Smooth muscle cell of the brain vasculature (primary cell): ENCODE measurements at regions not wholly inside any gene's neighbourhood (a gene's known extent, or its start where the extent isn't known, plus 50 kb on each side); places are given as distances from the start of the nearest gene placed in this dataset.
"Not testable (repeated sequence)": the region's sequence is repeated elsewhere in the genome, so short reads cannot be mapped to it uniquely, and the experiment has no call there.

Source experiments
- DNase-seq: peaks from one replicate; pipeline ENCODE4 v3.0.0-alpha.2; 2012; ENCODE audit warnings: low read depth, low spot score

DNA sequence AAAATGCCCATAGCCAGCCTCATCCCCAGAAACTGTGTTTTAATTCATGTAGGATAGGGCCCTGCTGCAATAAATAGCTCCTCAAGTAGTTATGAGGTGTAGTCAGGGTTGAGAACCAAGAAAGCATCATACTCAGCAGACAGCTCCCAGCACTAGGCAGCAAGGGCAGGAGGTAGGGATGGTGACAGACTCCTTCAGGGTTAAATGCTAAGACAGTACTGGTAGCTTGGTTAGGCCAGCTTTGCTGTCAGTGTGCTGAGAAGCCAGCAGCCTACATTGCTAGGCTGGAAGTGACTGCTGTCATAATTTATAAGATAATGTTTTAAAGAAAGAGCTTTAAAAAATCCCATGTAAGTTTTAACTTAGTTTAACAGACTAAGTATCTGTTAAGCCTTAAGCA lies 113.9 kb upstream of the IMMP2L start:
- DNase-seq: no peak

DNA sequence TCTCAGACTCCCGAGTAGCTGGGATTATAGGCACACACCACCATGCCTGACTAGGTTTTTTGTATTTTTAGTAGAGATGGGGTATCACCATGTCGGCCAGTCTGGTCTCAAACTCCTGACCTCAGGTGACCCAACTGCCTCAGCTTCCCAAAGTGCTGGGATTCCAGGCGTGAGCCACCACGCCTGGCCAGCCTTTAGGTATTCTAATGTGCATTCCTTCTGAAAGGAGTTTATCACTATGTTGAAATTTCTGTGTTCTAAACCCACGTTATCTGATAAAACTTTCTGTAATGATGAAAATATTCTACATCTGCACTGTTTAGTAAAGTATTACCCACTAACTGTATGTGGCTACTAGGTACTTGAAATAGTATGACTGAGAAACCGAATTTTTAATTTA lies 110.6 kb upstream of the IMMP2L start:
- DNase-seq: no peak

DNA sequence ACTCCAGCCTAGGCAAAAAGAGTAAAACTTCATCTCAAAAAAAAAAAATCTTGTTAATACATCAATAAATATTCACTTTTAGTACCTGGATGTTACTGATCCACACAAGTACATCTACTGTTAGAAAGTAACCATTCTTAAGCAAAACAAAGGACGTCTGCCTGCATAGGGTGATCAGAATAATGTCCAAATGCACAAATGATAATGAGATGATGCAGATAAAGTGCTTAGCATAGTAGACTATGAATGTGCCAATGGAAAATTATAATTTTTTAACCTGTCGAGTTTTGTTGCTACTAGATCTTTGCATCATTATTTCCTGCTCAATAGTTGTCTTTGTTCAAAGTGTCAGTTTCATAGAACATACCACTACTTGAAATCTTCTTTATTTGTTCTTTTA lies 109.6 kb upstream of the IMMP2L start:
- DNase-seq: no peak

DNA sequence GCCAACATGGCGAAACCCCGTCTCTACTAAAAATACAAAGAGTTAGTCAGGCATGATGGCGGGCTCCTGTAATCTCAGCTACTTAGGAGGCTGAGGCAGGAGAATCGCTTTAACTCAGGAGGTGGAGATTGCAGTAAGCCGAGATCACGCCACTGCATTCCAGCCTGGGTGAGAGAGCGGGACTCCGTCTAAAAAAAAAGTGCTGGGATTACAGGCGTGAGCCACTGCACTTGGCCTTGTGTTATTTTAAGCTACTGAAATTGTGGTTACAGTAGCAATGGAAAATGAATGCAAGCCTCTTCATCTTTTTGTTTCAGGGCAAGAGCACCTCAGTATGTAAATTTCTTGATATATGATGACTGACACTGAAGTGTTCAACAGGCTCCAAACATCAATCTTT lies 106.4 kb upstream of the IMMP2L start:
- DNase-seq: no peak

DNA sequence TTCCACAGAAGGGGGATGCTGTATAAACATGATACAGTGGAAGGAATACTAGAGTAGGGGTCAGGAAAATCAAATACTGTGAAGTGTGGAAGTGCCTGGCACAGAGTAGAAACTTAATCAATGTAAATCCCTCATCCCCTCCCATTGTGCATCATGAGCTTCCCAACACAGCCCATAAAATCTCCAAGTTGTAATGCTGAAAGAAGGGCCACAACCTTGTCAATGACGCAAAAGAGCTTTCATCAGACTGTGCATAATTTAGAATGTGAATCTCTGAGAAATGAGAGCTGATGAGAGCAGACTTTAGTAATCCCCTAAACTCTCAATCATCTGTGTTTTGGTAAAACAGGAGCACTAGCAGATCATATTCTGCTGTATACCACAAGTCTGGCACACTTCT lies 105.2 kb upstream of the IMMP2L start:
- DNase-seq: no peak

DNA sequence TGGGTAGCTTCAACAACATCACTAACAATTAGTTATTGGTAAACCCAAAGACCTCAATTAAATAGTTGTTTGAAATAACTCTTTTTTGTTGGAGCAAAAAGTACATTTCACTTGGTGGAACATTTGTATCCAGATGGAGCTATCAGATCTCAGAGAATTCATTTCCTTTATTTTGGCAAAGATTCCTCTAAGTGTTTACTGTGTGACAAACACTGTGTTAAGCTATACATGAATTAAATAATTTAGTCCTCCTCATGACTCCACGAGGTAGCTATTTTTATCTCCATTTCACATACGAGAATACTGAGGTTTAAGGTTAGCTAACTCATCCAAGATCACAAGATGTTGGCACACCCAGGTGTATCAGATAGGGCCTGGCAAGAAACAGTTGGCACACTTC lies 104.0 kb upstream of the IMMP2L start:
- DNase-seq: no peak

DNA sequence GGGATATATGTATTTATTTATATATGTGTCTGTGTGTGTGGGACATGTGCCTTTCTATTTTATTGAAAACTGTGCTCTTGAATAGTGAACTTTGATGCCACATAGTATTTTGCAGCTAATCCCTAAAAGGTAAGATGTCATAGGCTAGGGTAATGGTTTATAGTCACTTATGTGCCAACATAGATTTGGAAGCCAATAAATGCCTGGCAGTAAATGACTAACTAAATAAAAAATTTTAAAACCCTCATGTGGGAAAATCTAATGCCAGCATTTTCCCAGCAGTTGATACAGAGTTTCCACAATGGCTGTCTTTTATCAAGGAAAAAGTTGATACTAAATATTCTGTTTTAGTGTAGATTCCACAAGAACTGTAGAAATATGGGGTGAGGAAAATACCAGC lies 101.5 kb upstream of the IMMP2L start:
- no peak for DNase-seq

DNA sequence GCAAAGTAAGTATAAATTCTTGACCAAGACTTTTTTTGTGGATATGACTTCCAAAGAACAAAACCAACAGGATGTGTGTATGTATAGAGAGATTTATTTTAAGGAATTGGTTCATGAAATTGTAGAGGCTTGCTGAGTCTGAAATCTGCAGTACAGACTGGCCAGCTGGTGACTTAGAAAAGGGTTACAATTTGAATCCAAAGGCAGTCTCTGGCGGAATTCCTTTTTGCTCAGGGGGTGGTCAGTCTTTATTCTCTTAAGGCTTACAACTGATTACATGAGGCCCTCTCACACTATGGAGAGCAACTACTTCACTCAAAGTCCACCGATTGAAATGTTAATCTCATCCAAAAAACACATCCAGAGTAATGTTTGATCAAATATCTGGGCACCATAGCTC lies 100.1 kb upstream of the IMMP2L start:
- DNase-seq: no peak

DNA sequence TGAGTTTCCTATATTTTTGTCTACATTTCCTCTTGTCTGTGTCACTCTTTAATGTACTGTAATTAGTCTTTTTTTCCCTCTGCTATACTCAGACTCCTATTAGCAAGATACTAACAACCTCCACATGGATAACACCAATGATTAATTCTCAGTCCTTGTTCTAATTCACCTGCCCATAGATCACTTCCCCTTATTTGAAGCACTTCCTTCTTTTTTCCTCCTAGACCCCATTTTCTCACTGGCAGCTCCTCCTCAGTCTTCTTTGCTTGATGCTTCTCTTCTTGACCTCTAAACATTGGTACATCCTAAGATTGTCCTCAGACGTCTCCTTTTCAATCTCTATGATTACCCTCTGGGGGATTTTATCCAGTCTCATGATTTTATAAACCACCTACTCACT lies 98.2 kb upstream of the IMMP2L start:
- no peak for DNase-seq

DNA sequence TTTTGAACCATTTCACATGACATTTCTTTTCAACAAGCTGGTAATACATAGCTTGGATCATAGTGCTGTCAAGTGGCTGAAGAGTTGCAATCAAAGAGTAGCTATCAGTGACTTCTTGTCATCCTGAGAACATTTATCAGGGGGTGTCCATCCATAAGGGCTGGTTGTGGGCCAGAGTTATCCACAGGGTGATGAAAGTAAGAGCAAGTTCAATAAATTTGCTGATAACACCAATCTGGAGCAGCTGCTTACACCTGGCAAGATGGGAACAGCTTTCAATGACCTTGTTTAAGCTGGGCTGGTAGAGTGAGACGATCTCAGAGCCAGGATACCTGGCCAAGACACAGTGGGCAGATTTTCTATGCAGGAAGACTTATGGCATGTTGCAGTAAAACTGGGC lies 96.3 kb upstream of the IMMP2L start:
- no peak for DNase-seq

DNA sequence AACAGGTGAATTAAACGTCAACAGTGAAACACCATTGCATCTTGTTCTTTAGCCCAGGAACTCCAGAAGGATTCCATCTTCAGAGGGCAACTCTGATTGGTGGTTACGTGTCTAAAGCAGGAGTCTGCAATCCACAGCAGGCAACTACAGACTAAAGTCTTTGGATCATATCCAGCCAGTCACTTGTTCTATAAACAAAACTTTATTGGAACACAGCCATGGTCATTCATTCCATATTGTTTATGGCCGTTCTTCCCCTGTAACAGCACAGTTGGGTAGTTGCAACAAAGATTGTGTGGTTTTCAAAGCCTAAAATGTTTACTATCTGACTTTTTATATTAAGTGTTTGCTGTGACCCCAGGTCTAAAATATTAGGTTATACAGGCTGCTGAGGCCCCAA lies 94.7 kb upstream of the IMMP2L start:
- no peak for DNase-seq

DNA sequence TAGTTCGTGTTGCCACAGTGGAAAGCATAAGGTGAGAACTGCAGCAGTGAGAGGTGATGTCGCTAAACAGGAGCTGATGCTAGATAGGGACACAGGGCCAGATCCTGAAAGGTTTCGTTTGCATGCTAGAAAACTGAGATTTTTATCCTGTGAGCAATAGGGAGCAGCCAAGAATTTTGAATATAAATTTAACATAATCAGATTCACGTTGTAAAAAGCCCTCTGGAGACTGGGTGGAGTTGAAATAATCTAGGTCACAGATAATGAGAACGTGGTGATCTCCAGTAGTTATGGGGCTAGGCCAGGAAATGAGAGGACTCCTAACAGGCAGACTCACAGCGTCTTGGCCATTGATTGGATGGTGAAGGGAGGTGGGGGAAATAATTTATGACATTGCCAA lies 92.1 kb upstream of the IMMP2L start:
- DNase-seq: no peak

DNA sequence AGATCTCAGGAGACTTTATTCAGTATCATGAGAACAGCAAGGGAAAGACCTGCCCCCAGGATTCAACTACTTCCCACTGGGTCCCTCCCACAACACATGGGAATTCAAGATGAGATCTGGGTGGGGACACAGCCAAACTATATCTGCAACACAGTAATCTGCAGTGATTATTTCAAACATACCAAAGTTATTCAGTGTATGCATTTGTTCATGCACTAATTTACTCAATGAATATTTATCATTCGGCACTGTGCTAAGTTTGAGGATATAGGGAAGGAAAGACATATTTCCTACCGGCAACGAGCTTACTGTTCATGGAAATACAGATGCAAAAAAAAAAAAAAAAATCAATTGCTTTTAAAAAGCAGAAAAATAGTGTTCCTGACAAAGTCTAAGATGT lies 91.6 kb upstream of the IMMP2L start:
- DNase-seq: no peak

DNA sequence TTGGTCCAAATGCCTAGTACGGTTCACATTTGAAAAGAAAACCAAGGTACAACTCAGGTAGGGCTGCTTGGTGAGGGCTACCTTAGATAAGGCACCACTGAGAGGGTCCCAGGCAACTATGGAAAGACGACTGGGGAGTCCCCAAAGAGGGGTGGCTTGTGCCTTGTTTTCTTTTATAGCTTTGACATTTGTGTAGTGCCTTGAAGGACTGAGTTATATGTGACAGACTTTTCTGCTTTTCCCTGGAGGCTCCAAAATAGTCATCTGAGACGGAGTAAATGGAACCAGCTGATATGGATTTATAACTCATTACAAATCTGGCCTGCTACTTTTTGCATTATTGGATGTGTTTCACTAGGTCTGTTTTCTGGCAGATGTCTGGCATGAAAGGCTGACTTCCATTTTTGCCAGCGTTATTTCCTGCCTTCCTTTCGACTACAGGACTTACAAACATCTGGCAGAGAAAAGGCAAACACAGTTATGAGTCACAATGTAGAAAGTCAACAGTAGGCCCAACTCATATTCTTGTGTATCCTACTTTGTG lies 88.2 kb upstream of the IMMP2L start:
- peak; percentile 6 for DNase-seq

DNA sequence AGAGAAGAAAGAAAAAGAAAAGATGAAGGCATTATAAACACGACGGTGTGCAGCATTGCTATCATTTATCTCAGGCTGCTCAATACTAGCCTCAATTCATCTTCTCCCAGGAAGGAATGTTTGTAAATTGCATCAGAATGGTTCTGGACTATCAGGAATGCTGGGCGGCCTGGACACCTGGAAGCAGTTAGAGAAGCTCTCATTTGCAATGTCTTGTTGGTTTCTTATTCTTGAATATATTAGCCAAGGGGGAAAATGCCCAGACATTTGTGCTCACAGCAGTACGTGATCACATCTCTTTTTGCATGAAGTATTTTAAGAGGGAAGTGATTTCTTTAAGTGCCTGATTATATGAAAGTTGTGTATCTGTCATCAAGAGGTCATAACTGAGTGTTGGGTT lies 85.6 kb upstream of the IMMP2L start:
- no peak for DNase-seq

DNA sequence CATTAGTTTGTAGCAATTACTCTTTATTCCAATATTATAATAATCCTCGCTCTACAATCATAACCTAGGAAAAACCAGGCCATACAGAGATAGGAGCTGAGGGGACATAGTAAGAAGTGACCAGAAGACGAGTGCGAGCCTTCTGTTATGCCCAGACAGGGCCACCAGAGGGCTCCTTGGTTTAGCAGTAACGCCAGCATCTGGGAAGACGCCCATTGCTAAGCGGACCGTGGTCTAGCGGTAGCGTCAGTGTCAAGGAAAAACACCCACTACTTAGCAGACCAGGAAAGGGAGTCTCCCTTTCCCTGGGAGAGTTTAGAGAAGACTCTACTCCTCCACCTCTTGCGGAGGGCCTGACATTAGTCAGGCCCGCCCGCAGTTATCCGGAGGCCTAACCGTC lies 82.3 kb upstream of the IMMP2L start:
- not testable (repeated sequence) for DNase-seq

DNA sequence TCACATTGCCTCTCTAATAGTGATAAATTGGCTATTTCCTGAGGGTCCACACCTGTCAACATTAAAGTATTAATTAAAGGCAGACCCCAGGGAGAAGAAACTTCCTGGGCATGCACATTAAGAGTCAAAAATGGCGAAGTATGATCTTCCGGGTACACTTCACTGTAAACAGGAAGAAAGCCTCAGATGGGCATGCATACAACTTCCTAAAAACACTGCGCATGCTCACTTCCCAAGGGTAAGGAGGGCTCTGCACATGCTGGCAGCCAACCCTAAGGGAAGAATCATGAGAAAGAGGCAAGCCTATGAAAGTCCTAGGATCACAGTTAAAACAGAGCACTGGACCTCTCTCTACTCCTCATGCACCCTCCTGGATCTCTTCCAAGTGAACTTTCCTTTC lies 80.1 kb upstream of the IMMP2L start:
- no peak for DNase-seq

DNA sequence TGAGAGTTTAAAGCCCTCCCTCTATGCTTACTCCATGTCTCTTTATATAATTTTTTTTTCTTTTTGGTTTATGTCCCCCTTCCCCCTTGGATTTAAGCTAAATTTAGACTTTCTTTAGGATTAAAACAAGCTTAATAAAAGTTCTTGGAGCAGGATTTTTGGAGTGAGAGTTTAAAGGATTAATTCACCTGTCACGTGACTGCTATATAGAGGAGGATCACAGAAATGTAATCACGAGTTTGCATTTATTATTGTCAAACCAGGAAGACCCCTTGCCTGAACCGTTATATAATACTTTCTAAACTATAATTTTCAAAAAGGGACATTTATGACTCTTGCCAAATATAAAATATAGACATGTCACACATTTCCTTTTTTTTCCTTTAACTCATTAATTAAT lies 78.1 kb upstream of the IMMP2L start:
- no peak for DNase-seq

DNA sequence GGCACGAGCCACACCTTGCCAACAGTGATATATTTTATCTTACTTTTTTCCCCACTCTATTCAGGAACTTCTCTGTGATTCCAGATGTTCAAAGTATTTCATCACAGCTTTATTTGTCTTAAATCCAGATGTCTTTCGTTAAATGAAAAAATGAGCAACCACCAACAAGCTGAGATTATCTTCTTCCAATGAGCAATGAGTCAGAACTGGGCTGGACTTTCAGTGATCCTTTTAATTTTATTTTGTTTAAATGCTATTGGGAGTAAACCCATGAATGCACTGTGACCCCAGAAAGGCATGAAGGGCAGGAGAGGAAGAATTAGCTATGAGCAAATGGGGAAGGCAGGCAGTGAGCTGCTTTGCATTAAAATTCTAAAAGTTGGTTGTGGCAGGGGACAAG lies 77.6 kb upstream of the IMMP2L start:
- no peak for DNase-seq

DNA sequence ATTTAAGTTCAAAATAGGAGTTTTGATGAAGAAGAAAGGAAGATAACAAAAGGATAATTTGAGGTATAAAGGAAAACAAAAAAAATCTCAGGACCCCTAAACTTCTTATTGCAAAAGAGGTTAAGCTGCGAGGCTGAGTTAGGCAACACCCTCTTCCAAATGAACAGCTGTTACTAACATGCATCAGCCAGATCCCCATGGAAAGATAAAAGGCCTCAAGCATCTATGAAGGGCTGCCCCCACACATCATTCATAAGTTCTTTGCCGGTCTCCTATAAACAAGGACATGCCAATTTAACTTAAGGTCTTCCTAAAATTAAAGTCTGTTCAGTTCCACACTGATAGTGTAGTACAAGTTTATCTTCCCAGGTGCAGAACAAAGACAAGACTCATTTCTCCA lies 75.8 kb upstream of the IMMP2L start:
- no peak for DNase-seq

DNA sequence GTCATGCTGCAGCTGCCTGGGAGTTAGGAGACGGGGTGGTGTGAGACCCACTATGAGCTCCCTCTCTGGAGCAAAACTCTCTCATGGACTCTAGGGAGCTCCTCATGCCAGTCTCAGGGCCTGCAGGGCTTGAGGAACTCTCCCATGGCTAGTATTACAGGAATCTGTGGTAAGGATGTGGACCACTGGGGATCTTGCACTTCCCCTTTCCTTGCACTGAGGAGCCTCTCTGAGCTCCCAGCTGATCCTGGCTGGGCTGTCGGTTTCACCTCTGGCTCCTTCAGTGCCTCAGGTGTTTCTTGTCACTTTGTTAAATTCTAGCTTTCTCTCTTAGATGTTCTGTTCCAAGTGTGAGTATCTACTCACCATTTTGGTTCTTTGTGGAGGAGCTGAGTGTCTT lies 71.6 kb upstream of the IMMP2L start:
- DNase-seq: no peak

DNA sequence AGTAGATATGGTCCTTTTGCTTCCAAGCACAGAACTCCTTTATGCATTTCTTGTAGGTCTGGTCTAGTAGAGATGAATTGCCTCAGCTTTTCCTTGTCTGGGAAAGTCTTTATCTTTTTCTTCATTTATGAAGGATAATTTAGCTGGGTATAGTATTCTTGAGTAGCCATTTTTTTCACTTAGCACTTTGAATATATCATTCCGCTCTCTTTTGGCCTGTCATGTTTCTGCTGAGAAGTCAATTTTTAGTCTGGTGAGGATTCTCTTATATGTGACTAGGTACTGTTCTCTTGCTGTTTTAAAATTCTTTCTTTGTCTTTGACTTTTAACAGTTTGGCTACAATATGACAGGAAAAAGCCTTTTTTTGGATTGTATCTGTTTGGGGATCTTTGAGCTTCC lies 68.6 kb upstream of the IMMP2L start:
- DNase-seq: no peak

DNA sequence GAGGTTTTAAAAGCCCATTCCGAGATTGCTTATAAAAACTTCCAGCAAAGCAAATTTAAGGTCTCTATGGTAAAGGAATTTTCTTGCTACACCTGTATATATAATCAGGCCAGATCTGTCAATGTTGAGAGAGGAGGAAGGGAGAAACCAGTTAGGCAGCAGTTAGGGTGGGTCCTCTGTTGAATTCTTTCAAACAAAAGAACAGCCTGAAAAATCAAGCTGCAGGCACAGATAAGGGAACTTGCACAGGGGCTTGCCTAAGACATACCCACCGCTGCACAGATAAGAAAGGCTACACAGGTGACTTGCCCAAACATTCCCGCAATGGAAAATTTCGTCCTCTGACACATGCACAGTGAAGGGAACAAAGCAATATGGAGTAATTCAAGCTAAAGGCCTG lies 59.8 kb upstream of the IMMP2L start:
- no peak for DNase-seq
